Liver (tissue), 8 donors: ENCODE measurements at regions not wholly inside any gene's neighbourhood (a gene's known extent, or its start where the extent isn't known, plus 50 kb on each side); places are given as distances from the start of the nearest gene placed in this dataset.

Source experiments
- DNase-seq: peaks from one replicate; pipeline ENCODE4 v3.0.0-alpha.2; 2017; ENCODE audit warnings: low spot score
- H3K27ac ChIP-seq, 2 donors: one replicate each; pipeline ENCODE4 v1.7.0; 2013; ENCODE audit warnings: inconsistent platforms in 2 of 2, low read length in 2 of 2, control low read depth in 1 of 2, low read depth in 1 of 2, mild to moderate bottlenecking in 1 of 2
- H3K27me3 ChIP-seq, 4 donors: one replicate each; pipeline versions ENCODE4 v1.6.1 to v1.7.0; 2013; ENCODE audit warnings: low read length in 3 of 4, inconsistent platforms in 1 of 4, mild to moderate bottlenecking in 1 of 4, moderate library complexity in 1 of 4; ENCODE audit not compliant: control insufficient read depth in 4 of 4, insufficient read depth in 4 of 4
- H3K36me3 ChIP-seq, 4 donors: one replicate each; pipeline versions ENCODE4 v1.6.1 to v1.7.0; 2013; ENCODE audit warnings: low read length in 3 of 4, mild to moderate bottlenecking in 3 of 4, low read depth in 1 of 4, moderate library complexity in 1 of 4; ENCODE audit not compliant: control insufficient read depth in 4 of 4, insufficient read depth in 3 of 4
- H3K4me1 ChIP-seq, 4 donors: one replicate each; pipeline versions ENCODE4 v1.6.1 to v1.7.0; 2013; ENCODE audit warnings: low read length in 3 of 4, mild to moderate bottlenecking in 3 of 4, moderate library complexity in 1 of 4; ENCODE audit not compliant: control insufficient read depth in 4 of 4, insufficient read depth in 4 of 4
- H3K4me3 ChIP-seq, 3 donors: one replicate each; pipeline versions ENCODE4 v1.6.1 to v1.7.0; 2013; ENCODE audit warnings: low read length in 3 of 3, control low read depth in 1 of 3, low read depth in 1 of 3, mild to moderate bottlenecking in 1 of 3
- H3K9ac ChIP-seq, 2 donors: one replicate each; pipeline ENCODE4 v1.7.0; 2013; ENCODE audit warnings: low read length in 2 of 2, mild to moderate bottlenecking in 2 of 2, moderate library complexity in 2 of 2, control low read depth in 1 of 2, low read depth in 1 of 2
- H3K9me3 ChIP-seq, 4 donors: one replicate each; pipeline versions ENCODE4 v1.6.1 to v1.7.0; 2013; ENCODE audit warnings: low read length in 3 of 4; ENCODE audit not compliant: control insufficient read depth in 4 of 4
- FOXA1 ChIP-seq: IDR thresholded peaks from 2 replicates; pipeline ENCODE4 v1.6.1; 2016; ENCODE audit warnings: antibody characterized with exemption
- FOXA2 ChIP-seq: IDR thresholded peaks from 2 replicates; pipeline ENCODE4 v1.6.1; 2016; ENCODE audit warnings: antibody characterized with exemption
- GABPA ChIP-seq, 2 donors: IDR thresholded peaks in 1 of 2; conservative IDR thresholded peaks in 1 of 2; 2 replicates each; pipeline ENCODE4 v1.6.1; 2016; ENCODE audit warnings: antibody characterized with exemption in 2 of 2, mild to moderate bottlenecking in 1 of 2, moderate library complexity in 1 of 2
- HNF4A ChIP-seq, 2 donors: conservative IDR thresholded peaks; 2 replicates each; pipeline ENCODE4 v1.6.1; 2016; ENCODE audit warnings: antibody characterized with exemption in 2 of 2, mild to moderate bottlenecking in 2 of 2
- HNF4G ChIP-seq: IDR thresholded peaks from 2 replicates; pipeline ENCODE4 v1.6.1; 2016; ENCODE audit warnings: antibody characterized with exemption
- JUND ChIP-seq, 2 donors: IDR thresholded peaks; 2 replicates each; pipeline ENCODE4 v1.6.1; 2016; ENCODE audit warnings: antibody characterized with exemption in 2 of 2
- NR2F2 ChIP-seq: IDR thresholded peaks from 2 replicates; pipeline ENCODE4 v1.6.1; 2016; ENCODE audit warnings: antibody characterized with exemption
- RAD21 ChIP-seq, 2 donors: IDR thresholded peaks; 2 replicates each; pipeline ENCODE4 v1.6.1; 2016; ENCODE audit warnings: antibody characterized with exemption in 2 of 2, mild to moderate bottlenecking in 2 of 2
- RXRA ChIP-seq, 2 donors: IDR thresholded peaks; 2 replicates each; pipeline ENCODE4 v1.6.1; 2017 to 2018; ENCODE audit warnings: antibody characterized with exemption in 2 of 2, mild to moderate bottlenecking in 1 of 2
- SP1 ChIP-seq: IDR thresholded peaks from 2 replicates; pipeline ENCODE4 v1.6.1; 2018; ENCODE audit warnings: antibody characterized with exemption, mild to moderate bottlenecking
- TAF1 ChIP-seq: conservative IDR thresholded peaks from 2 replicates; pipeline ENCODE4 v1.6.1; 2016; ENCODE audit warnings: antibody characterized with exemption, mild to moderate bottlenecking
- YY1 ChIP-seq: IDR thresholded peaks from 2 replicates; pipeline ENCODE4 v1.6.1; 2016; ENCODE audit warnings: antibody characterized with exemption, mild to moderate bottlenecking
- WGBS: extraction: QIAGEN DNeasy Blood & Tissue Kit; methylation state at CpG from one replicate; pipeline ENCODE4 v1.1.7; 2013; 5-methylcytosine and 5-hydroxymethylcytosine counted together
- TF ChIP-seq, protein P1 (sequence below): IDR thresholded peaks from 2 replicates; pipeline ENCODE4 v1.6.1; 2016; ENCODE audit warnings: antibody characterized with exemption, mild to moderate bottlenecking
- TF ChIP-seq, protein P2 (sequence below): IDR thresholded peaks from 2 replicates; pipeline ENCODE4 v1.6.1; 2016; ENCODE audit warnings: antibody characterized with exemption
- TF ChIP-seq, protein P3 (sequence below): fragments of 150-350 bp; IDR thresholded peaks from 2 replicates; pipeline ENCODE4 v1.5.1; 2017; ENCODE audit warnings: improper control_type of control experiment, low read depth, low read length; ENCODE audit not compliant: missing input control
- donor health status: healthy.
- donor health status: healthy.
- donor health status: healthy.
- donor health status: healthy.
- donor health status: healthy.

DNA sequence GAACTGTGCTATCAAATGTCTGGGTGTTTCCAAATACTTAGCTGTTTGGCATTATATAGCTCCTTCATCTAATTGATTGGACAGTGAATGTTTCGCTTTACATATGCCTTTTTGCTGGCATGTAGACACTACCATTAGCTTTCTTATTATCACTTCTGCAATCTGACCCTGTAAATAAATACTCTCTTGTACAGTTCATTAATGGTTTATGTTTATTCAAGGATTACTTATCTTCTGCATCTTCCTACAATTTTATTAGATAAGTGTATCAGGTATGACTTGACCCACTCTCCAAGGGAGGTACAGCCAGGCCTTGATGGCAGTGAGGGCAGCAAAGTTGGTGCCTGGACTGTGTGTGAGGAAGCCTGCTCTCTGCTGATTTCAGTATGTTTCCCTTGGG is 614.1 kb upstream of the SETBP1 start:
- H3K4me3 ChIP-seq: no peak overlapping the region
- peaks cover 0 to 4% (median 0%) of the 10 kb centered on the region in 4 donors for H3K27me3 ChIP-seq
- no peak overlapping the region for H3K9ac ChIP-seq
- TF ChIP-seq HNF4A (conservative IDR thresholded peaks at IDR 0.05): no peak
- no peak overlapping the region for H3K27ac ChIP-seq
- 96% methylated on average over 1 of the region's 1 CpG for WGBS
- H3K4me1 ChIP-seq: no peaks in the 10 kb centered on the region
- no peak for DNase-seq
- H3K9me3 ChIP-seq: no peaks in the 10 kb centered on the region
- no peaks in the 10 kb centered on the region for H3K36me3 ChIP-seq

DNA sequence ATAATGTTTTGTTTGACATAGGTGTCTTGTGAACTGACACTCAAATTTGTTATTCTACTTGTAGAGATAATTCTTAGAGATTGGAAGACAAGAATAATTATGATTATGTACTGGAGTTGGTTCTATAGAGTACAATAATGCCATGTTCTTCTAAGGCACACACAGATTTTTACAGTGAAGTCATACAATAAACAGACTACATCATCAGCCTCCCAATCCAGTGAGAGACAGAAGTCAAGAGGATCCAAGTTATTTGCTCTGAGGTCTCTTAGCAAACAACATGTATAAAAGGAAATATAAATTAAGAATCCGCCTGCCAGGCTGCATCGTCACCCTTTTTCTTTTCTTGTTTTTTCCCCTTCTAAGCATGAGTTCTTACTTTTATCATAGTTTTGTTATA is 613.5 kb upstream of the SETBP1 start:
- Histone ChIP-seq H3K9ac (no peak overlapping the region), H3K4me1 (no peaks in the 10 kb centered on the region), H3K36me3 (no peaks in the 10 kb centered on the region), H3K27ac (no peak overlapping the region), H3K4me3 (no peak overlapping the region), H3K9me3 (no peaks in the 10 kb centered on the region), H3K27me3 (peaks cover 0 to 4% (median 0%) of the 10 kb centered on the region in 4 donors)
- no peak for DNase-seq
- 87% methylated on average over 2 of the region's 2 CpGs for WGBS
- TF ChIP-seq, protein P1, sequence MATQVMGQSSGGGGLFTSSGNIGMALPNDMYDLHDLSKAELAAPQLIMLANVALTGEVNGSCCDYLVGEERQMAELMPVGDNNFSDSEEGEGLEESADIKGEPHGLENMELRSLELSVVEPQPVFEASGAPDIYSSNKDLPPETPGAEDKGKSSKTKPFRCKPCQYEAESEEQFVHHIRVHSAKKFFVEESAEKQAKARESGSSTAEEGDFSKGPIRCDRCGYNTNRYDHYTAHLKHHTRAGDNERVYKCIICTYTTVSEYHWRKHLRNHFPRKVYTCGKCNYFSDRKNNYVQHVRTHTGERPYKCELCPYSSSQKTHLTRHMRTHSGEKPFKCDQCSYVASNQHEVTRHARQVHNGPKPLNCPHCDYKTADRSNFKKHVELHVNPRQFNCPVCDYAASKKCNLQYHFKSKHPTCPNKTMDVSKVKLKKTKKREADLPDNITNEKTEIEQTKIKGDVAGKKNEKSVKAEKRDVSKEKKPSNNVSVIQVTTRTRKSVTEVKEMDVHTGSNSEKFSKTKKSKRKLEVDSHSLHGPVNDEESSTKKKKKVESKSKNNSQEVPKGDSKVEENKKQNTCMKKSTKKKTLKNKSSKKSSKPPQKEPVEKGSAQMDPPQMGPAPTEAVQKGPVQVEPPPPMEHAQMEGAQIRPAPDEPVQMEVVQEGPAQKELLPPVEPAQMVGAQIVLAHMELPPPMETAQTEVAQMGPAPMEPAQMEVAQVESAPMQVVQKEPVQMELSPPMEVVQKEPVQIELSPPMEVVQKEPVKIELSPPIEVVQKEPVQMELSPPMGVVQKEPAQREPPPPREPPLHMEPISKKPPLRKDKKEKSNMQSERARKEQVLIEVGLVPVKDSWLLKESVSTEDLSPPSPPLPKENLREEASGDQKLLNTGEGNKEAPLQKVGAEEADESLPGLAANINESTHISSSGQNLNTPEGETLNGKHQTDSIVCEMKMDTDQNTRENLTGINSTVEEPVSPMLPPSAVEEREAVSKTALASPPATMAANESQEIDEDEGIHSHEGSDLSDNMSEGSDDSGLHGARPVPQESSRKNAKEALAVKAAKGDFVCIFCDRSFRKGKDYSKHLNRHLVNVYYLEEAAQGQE: no peak
- TF ChIP-seq TAF1 (no peak), RAD21 (IDR thresholded peaks at IDR 0.05) (no peak), HNF4G (no peak), FOXA1 (no peak), NR2F2 (no peak)
- TF ChIP-seq, protein P2, sequence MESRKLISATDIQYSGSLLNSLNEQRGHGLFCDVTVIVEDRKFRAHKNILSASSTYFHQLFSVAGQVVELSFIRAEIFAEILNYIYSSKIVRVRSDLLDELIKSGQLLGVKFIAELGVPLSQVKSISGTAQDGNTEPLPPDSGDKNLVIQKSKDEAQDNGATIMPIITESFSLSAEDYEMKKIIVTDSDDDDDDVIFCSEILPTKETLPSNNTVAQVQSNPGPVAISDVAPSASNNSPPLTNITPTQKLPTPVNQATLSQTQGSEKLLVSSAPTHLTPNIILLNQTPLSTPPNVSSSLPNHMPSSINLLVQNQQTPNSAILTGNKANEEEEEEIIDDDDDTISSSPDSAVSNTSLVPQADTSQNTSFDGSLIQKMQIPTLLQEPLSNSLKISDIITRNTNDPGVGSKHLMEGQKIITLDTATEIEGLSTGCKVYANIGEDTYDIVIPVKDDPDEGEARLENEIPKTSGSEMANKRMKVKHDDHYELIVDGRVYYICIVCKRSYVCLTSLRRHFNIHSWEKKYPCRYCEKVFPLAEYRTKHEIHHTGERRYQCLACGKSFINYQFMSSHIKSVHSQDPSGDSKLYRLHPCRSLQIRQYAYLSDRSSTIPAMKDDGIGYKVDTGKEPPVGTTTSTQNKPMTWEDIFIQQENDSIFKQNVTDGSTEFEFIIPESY: no peak

DNA sequence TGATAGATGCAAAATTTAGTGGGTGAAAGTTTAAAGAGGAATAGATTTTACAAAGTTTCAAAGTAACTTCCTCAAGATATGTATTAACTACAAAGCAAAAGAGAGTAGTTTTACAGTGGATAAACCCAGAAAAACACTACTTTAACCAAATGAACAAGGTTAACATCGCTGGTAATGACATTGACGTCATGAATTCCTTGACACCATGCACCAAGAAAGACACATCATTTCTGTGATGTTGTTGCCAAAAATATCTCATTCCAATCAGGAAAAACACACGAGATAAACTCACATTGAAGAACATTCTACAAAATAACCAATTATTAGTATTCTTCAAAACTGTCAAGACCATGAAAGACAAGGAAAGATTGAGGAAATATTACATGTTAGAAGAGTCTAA is 605.6 kb upstream of the SETBP1 start:
- Histone ChIP-seq H3K4me3 (no peak overlapping the region), H3K9me3 (no peaks in the 10 kb centered on the region), H3K36me3 (no peaks in the 10 kb centered on the region), H3K27ac (no peak overlapping the region), H3K27me3 (no peaks in the 10 kb centered on the region), H3K9ac (no peak overlapping the region), H3K4me1 (no peaks in the 10 kb centered on the region)
- TF ChIP-seq GABPA (IDR thresholded peaks at IDR 0.05 in 1 of 2, conservative IDR thresholded peaks at IDR 0.05 in 1 of 2): no peak
- TF ChIP-seq FOXA1: no peak
- TF ChIP-seq, protein P1: no peak
- no peak for TF ChIP-seq JUND (IDR thresholded peaks at IDR 0.05)
- TF ChIP-seq RAD21 (IDR thresholded peaks at IDR 0.05): no peak
- TF ChIP-seq YY1: no peak
- TF ChIP-seq, protein P3, sequence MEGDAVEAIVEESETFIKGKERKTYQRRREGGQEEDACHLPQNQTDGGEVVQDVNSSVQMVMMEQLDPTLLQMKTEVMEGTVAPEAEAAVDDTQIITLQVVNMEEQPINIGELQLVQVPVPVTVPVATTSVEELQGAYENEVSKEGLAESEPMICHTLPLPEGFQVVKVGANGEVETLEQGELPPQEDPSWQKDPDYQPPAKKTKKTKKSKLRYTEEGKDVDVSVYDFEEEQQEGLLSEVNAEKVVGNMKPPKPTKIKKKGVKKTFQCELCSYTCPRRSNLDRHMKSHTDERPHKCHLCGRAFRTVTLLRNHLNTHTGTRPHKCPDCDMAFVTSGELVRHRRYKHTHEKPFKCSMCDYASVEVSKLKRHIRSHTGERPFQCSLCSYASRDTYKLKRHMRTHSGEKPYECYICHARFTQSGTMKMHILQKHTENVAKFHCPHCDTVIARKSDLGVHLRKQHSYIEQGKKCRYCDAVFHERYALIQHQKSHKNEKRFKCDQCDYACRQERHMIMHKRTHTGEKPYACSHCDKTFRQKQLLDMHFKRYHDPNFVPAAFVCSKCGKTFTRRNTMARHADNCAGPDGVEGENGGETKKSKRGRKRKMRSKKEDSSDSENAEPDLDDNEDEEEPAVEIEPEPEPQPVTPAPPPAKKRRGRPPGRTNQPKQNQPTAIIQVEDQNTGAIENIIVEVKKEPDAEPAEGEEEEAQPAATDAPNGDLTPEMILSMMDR: no peak
- no peak for TF ChIP-seq NR2F2
- TF ChIP-seq HNF4A (conservative IDR thresholded peaks at IDR 0.05): no peak
- TF ChIP-seq SP1: no peak
- TF ChIP-seq, protein P2: no peak
- no peak for TF ChIP-seq FOXA2
- TF ChIP-seq RXRA (IDR thresholded peaks at IDR 0.05): no peak
- no peak for TF ChIP-seq TAF1
- WGBS: 65% methylated on average over 3 of the region's 3 CpGs
- DNase-seq: no peak
